Panc1 (cell line): ENCODE measurements at regions not wholly inside any gene's neighbourhood (a gene's known extent, or its start where the extent isn't known, plus 50 kb on each side); places are given as distances from the start of the nearest gene placed in this dataset.

Experiments used
- POLR2AphosphoS5 ChIP-seq: IDR thresholded peaks from 2 replicates; pipeline ENCODE4 v1.6.1; 2012; ENCODE audit warnings: mild to moderate bottlenecking, low read depth, low read length, moderate library complexity
- SIN3A ChIP-seq: IDR thresholded peaks from 2 replicates; pipeline ENCODE4 v1.6.1; 2012; ENCODE audit warnings: low read depth, mild to moderate bottlenecking, low read length, moderate library complexity, borderline replicate concordance; ENCODE audit not compliant: insufficient read depth
- TF ChIP-seq, protein P1 (sequence below): fragments of 450-650 bp; IDR thresholded peaks from 2 replicates; pipeline ENCODE4 v1.5.1; 2017; ENCODE audit warnings: mild to moderate bottlenecking

DNA sequence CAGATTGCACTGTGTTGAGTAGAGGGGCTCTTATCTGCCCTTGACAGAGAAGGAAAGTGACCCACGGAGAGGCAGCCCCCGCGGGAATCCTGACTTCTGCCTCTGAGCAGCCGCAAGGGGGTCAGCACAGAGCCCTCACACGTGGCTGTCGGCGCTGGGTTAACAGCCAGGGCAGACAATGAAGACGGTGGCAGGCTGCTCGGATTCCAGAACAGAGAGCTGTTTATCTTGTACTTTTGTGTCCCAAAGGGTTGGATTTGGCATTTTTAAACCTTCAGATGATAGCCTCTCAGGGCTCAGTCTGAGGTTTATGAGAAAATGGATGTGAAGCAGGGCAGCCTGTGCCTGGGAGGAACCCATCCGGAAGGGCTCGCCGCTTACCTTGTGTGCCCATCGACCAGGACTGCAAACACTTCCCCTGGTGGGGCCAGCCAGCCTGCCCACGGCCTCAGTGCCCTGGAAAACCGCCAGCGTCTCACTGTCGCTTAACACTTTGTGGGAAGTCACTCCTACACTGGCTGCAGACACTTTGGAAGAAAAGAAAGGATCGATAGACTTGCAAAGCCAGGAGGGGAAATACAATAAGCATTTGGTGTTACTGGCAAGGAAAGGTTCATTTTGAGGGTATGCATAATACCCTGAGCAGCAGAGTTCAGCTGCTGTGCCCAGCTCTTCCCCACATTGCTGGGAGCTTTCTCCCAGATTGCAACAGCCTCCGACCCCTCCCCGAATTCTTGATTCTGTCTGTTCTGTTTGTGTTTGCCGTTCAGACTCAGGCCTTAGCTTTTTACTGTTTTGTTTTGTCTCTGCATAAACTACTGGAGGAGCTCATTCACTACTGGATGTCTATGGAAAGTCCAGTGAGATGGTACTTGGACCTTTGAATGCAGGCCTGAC lies 325.3 kb upstream of the MYT1L start:
- TF ChIP-seq, protein P1, sequence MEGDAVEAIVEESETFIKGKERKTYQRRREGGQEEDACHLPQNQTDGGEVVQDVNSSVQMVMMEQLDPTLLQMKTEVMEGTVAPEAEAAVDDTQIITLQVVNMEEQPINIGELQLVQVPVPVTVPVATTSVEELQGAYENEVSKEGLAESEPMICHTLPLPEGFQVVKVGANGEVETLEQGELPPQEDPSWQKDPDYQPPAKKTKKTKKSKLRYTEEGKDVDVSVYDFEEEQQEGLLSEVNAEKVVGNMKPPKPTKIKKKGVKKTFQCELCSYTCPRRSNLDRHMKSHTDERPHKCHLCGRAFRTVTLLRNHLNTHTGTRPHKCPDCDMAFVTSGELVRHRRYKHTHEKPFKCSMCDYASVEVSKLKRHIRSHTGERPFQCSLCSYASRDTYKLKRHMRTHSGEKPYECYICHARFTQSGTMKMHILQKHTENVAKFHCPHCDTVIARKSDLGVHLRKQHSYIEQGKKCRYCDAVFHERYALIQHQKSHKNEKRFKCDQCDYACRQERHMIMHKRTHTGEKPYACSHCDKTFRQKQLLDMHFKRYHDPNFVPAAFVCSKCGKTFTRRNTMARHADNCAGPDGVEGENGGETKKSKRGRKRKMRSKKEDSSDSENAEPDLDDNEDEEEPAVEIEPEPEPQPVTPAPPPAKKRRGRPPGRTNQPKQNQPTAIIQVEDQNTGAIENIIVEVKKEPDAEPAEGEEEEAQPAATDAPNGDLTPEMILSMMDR = no peak
- TF ChIP-seq POLR2AphosphoS5 = no peak
- no peak for TF ChIP-seq SIN3A
